CD4-positive, alpha-beta T cell (primary cell): ENCODE measurements at regions not wholly inside any gene's neighbourhood (a gene's known extent, or its start where the extent isn't known, plus 50 kb on each side); places are given as distances from the start of the nearest gene placed in this dataset.
A peak's percentile ranks its signal among the peaks of the same experiment; 100 is the strongest.

ENCODE experiments used
- ATAC-seq: fragments of 200-7000 bp; cut with Tn5 transposase; one replicate; pipeline ENCODE4 v1.10.0; 2022; ENCODE audit warnings: mild to moderate bottlenecking; ENCODE audit not compliant: poor library complexity
- CTCF ChIA-PET: fragments of 350-600 bp; sonication (Branson Sonifier 250); formaldehyde crosslinking; loops from one replicate; lab custom pipeline; 2021; ENCODE audit warnings: antibody characterized with exemption, inconsistent platforms; lab: Charles Lee
- POLR2A ChIA-PET: fragments of 350-600 bp; sonication (Branson Sonifier 250); formaldehyde crosslinking; loops from one replicate; lab custom pipeline; 2021; ENCODE audit warnings: antibody characterized with exemption, inconsistent platforms; lab: Charles Lee
- DNase-seq, 14 experiments: peaks; one replicate each; pipeline ENCODE4 v3.0.0-alpha.2; 2013 to 2020; ENCODE audit warnings: mixed read lengths in 2 of 14
- H3K27ac ChIP-seq, 2 donors: one replicate each; pipeline versions ENCODE4 v1.5.1 to v1.7.0; 2013; ENCODE audit warnings: low read length in 2 of 2, low read depth in 1 of 2, mild to moderate bottlenecking in 1 of 2
- H3K27me3 ChIP-seq, 2 experiments: 1 replicate in 1 of 2; 2 replicates in 1 of 2; pipeline versions ENCODE4 v1.6.1 to v1.7.0; 2013; ENCODE audit warnings: low read length in 2 of 2, control low read depth in 1 of 2, mild to moderate bottlenecking in 1 of 2, moderate library complexity in 1 of 2; ENCODE audit not compliant: insufficient read depth in 2 of 2, control insufficient read depth in 1 of 2
- H3K36me3 ChIP-seq: one replicate; pipeline ENCODE4 v1.6.1; 2013; ENCODE audit warnings: low read length, control low read depth; ENCODE audit not compliant: insufficient read depth
- H3K4me1 ChIP-seq: one replicate; pipeline ENCODE4 v1.6.1; 2013; ENCODE audit warnings: low read length, control low read depth; ENCODE audit not compliant: insufficient read depth
- H3K4me3 ChIP-seq: one replicate; pipeline ENCODE4 v1.5.1; 2013; ENCODE audit warnings: mild to moderate bottlenecking, low read length, moderate library complexity
- H3K9me3 ChIP-seq, 2 experiments: 1 replicate in 1 of 2; 2 replicates in 1 of 2; pipeline versions ENCODE4 v1.6.1 to v1.7.0; 2013; ENCODE audit warnings: low read length in 2 of 2, mild to moderate bottlenecking in 2 of 2, control low read depth in 1 of 2, moderate library complexity in 1 of 2; ENCODE audit not compliant: control insufficient read depth in 1 of 2, insufficient read depth in 1 of 2
- H3K27ac Mint-ChIP-seq: one replicate; pipeline ENCODE4 v1.8.0; 2020; ENCODE audit warnings: mixed read lengths
- H3K27me3 Mint-ChIP-seq: one replicate; pipeline ENCODE4 v1.8.0; 2021; ENCODE audit warnings: mixed read lengths
- H3K36me3 Mint-ChIP-seq: one replicate; pipeline ENCODE4 v1.8.0; 2021; ENCODE audit warnings: low read depth, mixed read lengths
- H3K4me1 Mint-ChIP-seq: one replicate; pipeline ENCODE4 v1.8.0; 2021; ENCODE audit warnings: low read depth, mixed read lengths
- H3K4me3 Mint-ChIP-seq: one replicate; pipeline ENCODE4 v1.8.0; 2020; ENCODE audit warnings: mild to moderate bottlenecking, mixed read lengths
- H3K9me3 Mint-ChIP-seq: one replicate; pipeline ENCODE4 v1.8.0; 2020; ENCODE audit warnings: mixed read lengths
- intact Hi-C, 2 experiments: fragments of 100-400 bp; cut with DNase I in 1 of 2; cut with micrococcal nuclease in 1 of 2; formaldehyde crosslinking; loops; one replicate each; pipeline versions ENCODE4 v1.15.1 to v1.9.0; 2023 to 2025; cut with DNase I, micrococcal nuclease
- TF ChIP-seq, protein P1 (sequence below): fragments of 200-600 bp; IDR thresholded peaks from one replicate; pipeline ENCODE4 v1.8.0; 2022; ENCODE audit warnings: antibody characterized with exemption, mild to moderate bottlenecking

DNA sequence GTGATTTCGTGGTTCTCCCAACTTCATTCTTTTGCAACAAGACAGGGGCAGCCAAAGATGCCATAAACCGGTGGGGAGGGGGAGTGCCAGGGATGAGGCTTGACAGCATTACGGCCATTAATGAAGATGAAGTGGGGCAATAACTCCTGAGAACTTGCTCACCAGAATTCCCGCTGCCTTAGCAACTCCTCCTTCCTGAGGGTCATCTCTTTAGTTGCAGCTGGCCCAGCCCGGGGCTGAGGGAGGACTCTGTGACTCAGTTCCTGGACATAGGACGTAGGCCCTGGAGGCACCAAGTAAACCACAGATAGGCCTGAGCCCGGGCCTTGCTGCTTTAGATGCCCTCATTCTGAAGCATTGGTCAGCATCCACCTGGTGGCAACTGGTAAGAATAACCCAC is 330.2 kb downstream of the RRAGC start:
- no peak for DNase-seq
- CTCF ChIA-PET = no interaction called here
- Mint-ChIP-seq H3K4me1 (peaks cover 18% of the 10 kb centered on the region), H3K27ac (no peak overlapping the region), H3K27me3 (peaks cover 13% of the 10 kb centered on the region), H3K9me3 (no peaks in the 10 kb centered on the region), H3K4me3 (no peak overlapping the region), H3K36me3 (no peaks in the 10 kb centered on the region)
- peaks cover 8% of the 10 kb centered on the region for H3K4me1 ChIP-seq
- POLR2A ChIA-PET = no interaction called here
- ATAC-seq = no peak
- TF ChIP-seq, protein P1, sequence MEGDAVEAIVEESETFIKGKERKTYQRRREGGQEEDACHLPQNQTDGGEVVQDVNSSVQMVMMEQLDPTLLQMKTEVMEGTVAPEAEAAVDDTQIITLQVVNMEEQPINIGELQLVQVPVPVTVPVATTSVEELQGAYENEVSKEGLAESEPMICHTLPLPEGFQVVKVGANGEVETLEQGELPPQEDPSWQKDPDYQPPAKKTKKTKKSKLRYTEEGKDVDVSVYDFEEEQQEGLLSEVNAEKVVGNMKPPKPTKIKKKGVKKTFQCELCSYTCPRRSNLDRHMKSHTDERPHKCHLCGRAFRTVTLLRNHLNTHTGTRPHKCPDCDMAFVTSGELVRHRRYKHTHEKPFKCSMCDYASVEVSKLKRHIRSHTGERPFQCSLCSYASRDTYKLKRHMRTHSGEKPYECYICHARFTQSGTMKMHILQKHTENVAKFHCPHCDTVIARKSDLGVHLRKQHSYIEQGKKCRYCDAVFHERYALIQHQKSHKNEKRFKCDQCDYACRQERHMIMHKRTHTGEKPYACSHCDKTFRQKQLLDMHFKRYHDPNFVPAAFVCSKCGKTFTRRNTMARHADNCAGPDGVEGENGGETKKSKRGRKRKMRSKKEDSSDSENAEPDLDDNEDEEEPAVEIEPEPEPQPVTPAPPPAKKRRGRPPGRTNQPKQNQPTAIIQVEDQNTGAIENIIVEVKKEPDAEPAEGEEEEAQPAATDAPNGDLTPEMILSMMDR = no peak
- intact Hi-C loops = no loop called here
- H3K27ac ChIP-seq = no peak overlapping the region
- no peaks in the 10 kb centered on the region for H3K9me3 ChIP-seq
- H3K4me3 ChIP-seq = no peak overlapping the region
- H3K36me3 ChIP-seq = no peaks in the 10 kb centered on the region
- H3K27me3 ChIP-seq = no peaks in the 10 kb centered on the region

DNA sequence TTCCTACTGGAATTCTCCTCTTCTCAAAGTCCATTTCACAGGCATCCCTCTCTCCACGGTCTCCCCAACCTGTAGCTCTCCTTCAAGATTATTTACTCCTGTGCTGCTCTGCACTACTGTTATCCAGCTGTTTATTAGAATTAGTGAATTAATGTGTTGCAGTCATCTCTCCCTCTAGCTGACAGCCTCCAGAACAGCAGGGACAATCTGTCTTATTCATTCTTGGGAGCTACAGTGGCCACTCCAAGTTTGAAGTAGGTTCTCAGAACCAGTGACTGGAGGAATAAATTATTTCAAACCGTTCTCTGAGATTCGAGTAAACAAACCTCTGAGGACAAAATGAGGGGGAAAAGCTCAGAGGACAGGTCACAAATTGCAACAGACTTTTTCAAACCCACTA is 330.9 kb downstream of the RRAGC start:
- H3K27me3 Mint-ChIP-seq = peaks cover 13% of the 10 kb centered on the region
- intact Hi-C loops = no loop called here
- H3K4me3 Mint-ChIP-seq = no peak overlapping the region
- Histone ChIP-seq H3K4me3 (no peak overlapping the region), H3K4me1 (peaks cover 8% of the 10 kb centered on the region), H3K27me3 (no peaks in the 10 kb centered on the region), H3K9me3 (no peaks in the 10 kb centered on the region), H3K36me3 (no peaks in the 10 kb centered on the region), H3K27ac (no peak overlapping the region)
- no peak for DNase-seq
- peaks cover 18% of the 10 kb centered on the region for H3K4me1 Mint-ChIP-seq
- H3K36me3 Mint-ChIP-seq = no peaks in the 10 kb centered on the region
- ChIA-PET CTCF (no interaction called here), POLR2A (no interaction called here)
- TF ChIP-seq, protein P1 = no peak
- no peak for ATAC-seq
- no peaks in the 10 kb centered on the region for H3K9me3 Mint-ChIP-seq
- no peak overlapping the region for H3K27ac Mint-ChIP-seq

DNA sequence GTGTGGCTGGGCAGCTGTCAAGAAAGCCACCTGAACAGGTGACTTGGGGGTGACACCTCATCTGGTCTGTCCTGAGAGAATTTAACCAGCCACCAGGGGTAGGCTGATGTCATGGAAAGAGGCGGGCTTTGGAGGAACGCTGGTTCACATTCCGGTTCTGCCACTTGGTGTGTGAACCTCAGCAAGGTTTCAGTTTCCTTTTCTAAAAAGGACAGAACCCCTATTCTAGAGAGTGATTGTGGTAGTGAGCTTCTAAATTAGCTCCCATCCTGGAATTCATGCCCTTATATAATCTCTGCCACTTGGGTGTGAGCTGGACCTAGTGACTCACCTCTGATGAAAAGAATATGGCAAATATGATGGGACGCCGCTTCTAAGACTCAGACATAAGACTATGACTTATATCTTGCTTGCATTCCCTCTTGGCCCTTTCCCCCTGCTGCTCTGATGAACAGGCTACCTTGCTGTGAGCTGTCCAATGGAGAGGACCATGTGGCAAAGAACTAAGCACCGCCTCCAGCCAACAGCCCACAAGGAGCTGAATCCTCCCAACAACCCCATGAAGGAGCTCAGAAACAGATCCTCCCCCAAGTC is 332.1 kb downstream of the RRAGC start:
- Histone ChIP-seq H3K4me1 (peaks cover 8% of the 10 kb centered on the region), H3K27me3 (peaks cover 0 to 4% of the 10 kb centered on the region in 2 experiments), H3K9me3 (no peaks in the 10 kb centered on the region), H3K36me3 (no peaks in the 10 kb centered on the region), H3K4me3 (peak overlapping the region; percentile 6), H3K27ac (no peak overlapping the region)
- DNase-seq (peak in 12 of 14 experiments; percentile 5 to 62 (median 22)), ATAC-seq (peak; percentile 74)
- intact Hi-C loops = no loop called here
- no peaks in the 10 kb centered on the region for H3K9me3 Mint-ChIP-seq
- no peaks in the 10 kb centered on the region for H3K36me3 Mint-ChIP-seq
- peaks cover 18% of the 10 kb centered on the region for H3K4me1 Mint-ChIP-seq
- TF ChIP-seq, protein P1 = no peak
- H3K27ac Mint-ChIP-seq = no peak overlapping the region
- peak overlapping the region; percentile 55 for H3K4me3 Mint-ChIP-seq
- CTCF ChIA-PET = no interaction called here
- peaks cover 18% of the 10 kb centered on the region for H3K27me3 Mint-ChIP-seq
- POLR2A ChIA-PET = interaction anchor here (1.2 kb wide), 1 partner anchor 32 kb away, joined by 4 read pairs; no protein-coding TSS in a partner anchor
